Psoas muscle (tissue), 7 donors: ENCODE measurements at regions not wholly inside any gene's neighbourhood (a gene's known extent, or its start where the extent isn't known, plus 50 kb on each side); places are given as distances from the start of the nearest gene placed in this dataset.
"Not testable (repeated sequence)": the region's sequence is repeated elsewhere in the genome, so short reads cannot be mapped to it uniquely, and the experiment has no call there.

Experiments
- ATAC-seq, 4 donors: fragments of 200-7000 bp; cut with Tn5 transposase; one replicate each; pipeline ENCODE4 v1.9.1; 2020; ENCODE audit warnings: moderate library complexity in 3 of 4, mild to moderate bottlenecking in 2 of 4
- DNase-seq, 2 donors: peaks; one replicate each; pipeline ENCODE4 v3.0.0-alpha.2; 2020
- H3K27ac ChIP-seq: fragments of 200-600 bp; one replicate; pipeline ENCODE4 v1.8.0; 2022
- H3K27me3 ChIP-seq, 3 donors: fragments of 200-600 bp in 1 of 3; one replicate each; pipeline versions ENCODE4 v1.6.1 to v1.8.0; 2013 to 2022; ENCODE audit warnings: low read length in 2 of 3, mild to moderate bottlenecking in 2 of 3, moderate library complexity in 1 of 3; ENCODE audit not compliant: insufficient read depth in 3 of 3
- H3K36me3 ChIP-seq, 2 donors: fragments of 200-600 bp in 1 of 2; one replicate each; pipeline versions ENCODE4 v1.6.1 to v1.8.0; 2013 to 2022; ENCODE audit warnings: low read depth in 1 of 2, mild to moderate bottlenecking in 1 of 2, moderate library complexity in 1 of 2; ENCODE audit not compliant: insufficient read depth in 1 of 2
- H3K4me1 ChIP-seq: fragments of 200-600 bp; one replicate; pipeline ENCODE4 v1.8.0; 2022
- H3K4me3 ChIP-seq: fragments of 200-600 bp; one replicate; pipeline ENCODE4 v1.8.0; 2022; ENCODE audit warnings: mild to moderate bottlenecking
- H3K9me3 ChIP-seq: fragments of 200-600 bp; one replicate; pipeline ENCODE4 v1.8.0; 2022
- CTCF ChIP-seq: fragments of 200-600 bp; IDR thresholded peaks from one replicate; pipeline ENCODE4 v1.8.0; 2022; ENCODE audit warnings: antibody characterized with exemption
- WGBS, 3 donors: extraction: QIAGEN DNeasy Blood & Tissue Kit; methylation state at CpG; one replicate each; pipeline versions ENCODE4 v1.1.6 to v1.1.7; 2013; 5-methylcytosine and 5-hydroxymethylcytosine counted together
- intact Hi-C, 2 donors: fragments of 100-400 bp; cut with DNase I; formaldehyde crosslinking; loops; one replicate each; pipeline versions ENCODE4 v1.11.0 to v1.14.2; 2022
- donor health status: healthy with polysubstance abuse.
- donor health status: DM: no; HTN: no; CAD: no; lungs with moderate emphysema.
- donor health status: Bipolar disorder and iron deficiency.
- donor health status: healthy.
- donor health status: DM: yes; HTN: yes; CAD: no.
- donor health status: DM: no; HTN: no; CAD: no.
- donor health status: DM: yes; HTN: yes; CAD: no.

DNA sequence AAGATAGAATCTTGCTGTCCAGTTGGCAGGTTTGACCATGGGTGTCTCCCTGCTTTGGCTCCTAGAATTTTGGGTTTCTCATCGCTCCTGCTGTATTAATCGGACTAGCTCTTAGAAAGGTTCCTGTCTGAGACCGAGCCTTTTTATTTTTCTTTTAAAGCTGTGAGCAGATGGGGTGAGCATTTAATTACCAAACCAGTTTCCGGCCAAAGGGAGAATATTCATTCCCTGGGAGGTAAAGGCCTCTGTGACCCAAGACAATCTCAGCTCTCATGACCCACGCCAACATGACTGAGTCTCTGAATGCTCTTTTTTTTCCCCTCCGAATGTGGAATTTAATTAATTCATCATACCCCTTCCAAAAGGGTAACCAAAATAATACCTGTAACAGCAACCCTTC is 464.7 kb upstream of the TMEM132C start:
- no peak overlapping the region for H3K27ac ChIP-seq
- no peaks in the 10 kb centered on the region for H3K4me1 ChIP-seq
- no peak for ATAC-seq
- no peak for DNase-seq
- no peak overlapping the region for H3K4me3 ChIP-seq
- no peaks in the 10 kb centered on the region for H3K9me3 ChIP-seq
- 87 to 92% (median 90%) methylated on average over 6 of the region's 6 CpGs for WGBS, 3 donors
- H3K27me3 ChIP-seq: no peaks in the 10 kb centered on the region
- no peak for TF ChIP-seq CTCF
- intact Hi-C loops: no loop called here
- no peaks in the 10 kb centered on the region for H3K36me3 ChIP-seq

GRCh38 chr12:127803545-127803944 is 463.4 kb upstream of the TMEM132C start:
- no peak for TF ChIP-seq CTCF
- ATAC-seq: no peak
- Histone ChIP-seq H3K36me3 (no peaks in the 10 kb centered on the region), H3K4me1 (no peaks in the 10 kb centered on the region), H3K27me3 (no peaks in the 10 kb centered on the region), H3K9me3 (no peaks in the 10 kb centered on the region), H3K27ac (no peak overlapping the region), H3K4me3 (no peak overlapping the region)
- 26 to 45% (median 29%) methylated on average over 3 of the region's 3 CpGs for WGBS, 3 donors
- no peak for DNase-seq
- intact Hi-C loops: no loop called here

GRCh38 chr12:127809275-127809674 is 457.7 kb upstream of the TMEM132C start:
- H3K27ac ChIP-seq: peak overlapping the region; percentile 19
- intact Hi-C loops: no loop called here
- no peaks in the 10 kb centered on the region for H3K4me1 ChIP-seq
- no peak for TF ChIP-seq CTCF
- DNase-seq (no peak), ATAC-seq (no peak)
- 14 to 27% (median 23%) methylated on average over 1 of the region's 1 CpG for WGBS, 3 donors
- no peaks in the 10 kb centered on the region for H3K27me3 ChIP-seq
- no peaks in the 10 kb centered on the region for H3K9me3 ChIP-seq
- no peaks in the 10 kb centered on the region for H3K36me3 ChIP-seq
- H3K4me3 ChIP-seq: no peak overlapping the region

DNA sequence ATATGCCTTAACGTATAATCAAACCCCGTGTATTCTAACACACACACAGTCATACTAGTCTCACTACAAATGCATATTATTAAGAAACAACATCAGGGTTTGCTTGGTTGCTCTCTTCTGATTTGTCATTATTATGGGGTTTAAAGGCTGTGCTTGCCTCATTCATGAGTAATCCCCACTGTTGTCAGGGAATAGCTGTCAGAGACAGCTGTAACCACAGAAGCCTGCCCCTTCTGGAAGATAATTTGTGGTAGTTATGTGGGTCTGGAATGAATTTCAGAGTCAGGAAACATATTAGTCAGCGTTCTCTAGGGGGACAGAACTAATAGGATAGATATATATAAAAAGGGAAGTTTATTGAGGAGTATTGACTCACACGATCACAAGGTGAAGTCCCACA is 456.9 kb upstream of the TMEM132C start:
- no peak overlapping the region for H3K4me3 ChIP-seq
- H3K36me3 ChIP-seq: no peaks in the 10 kb centered on the region
- no peaks in the 10 kb centered on the region for H3K4me1 ChIP-seq
- H3K27ac ChIP-seq: peak overlapping the region; percentile 19
- H3K27me3 ChIP-seq: no peaks in the 10 kb centered on the region
- WGBS, 3 donors: 25 to 31% (median 27%) methylated on average over 4 of the region's 4 CpGs
- H3K9me3 ChIP-seq: no peaks in the 10 kb centered on the region
- no peak for TF ChIP-seq CTCF
- intact Hi-C loops: no loop called here
- DNase-seq (no peak), ATAC-seq (peak; percentile 51 to 60 (median 54))

DNA sequence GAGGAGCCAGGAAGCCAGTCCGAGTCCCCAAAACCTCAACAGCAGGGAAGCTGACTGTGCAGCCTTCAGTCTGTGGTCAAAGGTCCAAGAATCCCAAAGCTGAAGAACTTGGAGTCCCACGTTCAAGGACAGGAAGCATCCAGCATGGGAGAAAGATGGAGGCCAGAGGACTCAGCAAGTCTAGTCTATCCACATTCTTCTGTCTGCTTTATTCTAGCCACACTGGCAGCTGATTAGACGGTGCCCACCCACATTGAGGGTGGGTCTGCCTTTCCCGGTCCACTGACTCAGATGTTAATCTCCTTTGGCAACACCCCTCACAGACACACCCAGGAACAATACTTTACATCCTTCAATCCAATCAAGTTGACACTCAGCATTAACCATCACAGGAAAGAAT is 456.5 kb upstream of the TMEM132C start:
- H3K4me1 ChIP-seq, ATAC-seq, DNase-seq, H3K27me3 ChIP-seq, H3K27ac ChIP-seq, H3K4me3 ChIP-seq, intact Hi-C loops, H3K9me3 ChIP-seq, H3K36me3 ChIP-seq: not testable (repeated sequence)
- 26 to 31% (median 26%) methylated on average over 4 of the region's 4 CpGs for WGBS, 3 donors
